ENCODE measurements at regions not wholly inside any gene's neighbourhood (a gene's known extent, or its start where the extent isn't known, plus 50 kb on each side); places are given as distances from the start of the nearest gene placed in this dataset.
A peak's percentile ranks its signal among the peaks of the same experiment; 100 is the strongest.
"Not testable (repeated sequence)": the region's sequence is repeated elsewhere in the genome, so short reads cannot be mapped to it uniquely, and the experiment has no call there.

DNA sequence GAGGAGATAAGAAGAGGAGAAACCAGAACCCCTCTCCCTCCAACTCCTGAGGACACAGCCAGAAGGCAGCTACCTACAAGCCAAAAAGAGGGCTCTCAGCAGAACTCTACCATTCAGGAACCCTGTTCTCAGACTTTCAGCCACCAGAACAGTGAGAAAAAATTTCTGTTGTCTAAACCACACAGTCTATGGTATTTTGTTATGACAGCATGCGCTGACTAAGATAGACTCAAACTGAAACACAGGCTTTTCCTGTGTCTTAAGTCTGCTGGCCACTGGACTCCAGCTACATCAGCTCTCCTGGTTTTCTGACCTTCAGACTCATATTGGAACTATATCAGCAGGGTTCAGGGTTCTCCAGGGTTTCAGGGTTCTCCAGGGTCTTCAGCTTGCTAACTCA lies 126.5 kb upstream of the TNFSF4 start:
- Mint-ChIP-seq H3K27me3 (ENCODE audit: low read depth in 3 of 3) (no peaks in the 10 kb centered on the region), H3K36me3 (peaks cover 8 to 15% (median 11%) of the 10 kb centered on the region in 3 donors), H3K9me3 (no peaks in the 10 kb centered on the region), H3K27ac (no peak overlapping the region), H3K4me3 (no peak overlapping the region), H3K4me1 (peaks cover 8 to 10% of the 10 kb centered on the region in 2 donors)
- DNase-seq, result no peak

GRCh38 chr1:173337126-173337525 lies 130.0 kb upstream of the TNFSF4 start:
- no peak for DNase-seq
- H3K27ac Mint-ChIP-seq, result no peak overlapping the region
- H3K9me3 Mint-ChIP-seq, result no peaks in the 10 kb centered on the region
- no peaks in the 10 kb centered on the region for H3K27me3 Mint-ChIP-seq (ENCODE audit: low read depth in 3 of 3)
- H3K36me3 Mint-ChIP-seq, result peaks cover 8 to 15% (median 11%) of the 10 kb centered on the region in 3 donors
- no peaks in the 10 kb centered on the region for H3K4me1 Mint-ChIP-seq
- H3K4me3 Mint-ChIP-seq, result no peak overlapping the region

GRCh38 chr1:173341307-173341706 lies 134.2 kb upstream of the TNFSF4 start:
- H3K27ac Mint-ChIP-seq, result no peak overlapping the region
- no peaks in the 10 kb centered on the region for H3K9me3 Mint-ChIP-seq
- DNase-seq, result no peak
- H3K36me3 Mint-ChIP-seq, result peaks cover 0 to 10% (median 8%) of the 10 kb centered on the region in 3 donors
- H3K4me3 Mint-ChIP-seq, result no peak overlapping the region
- no peaks in the 10 kb centered on the region for H3K27me3 Mint-ChIP-seq (ENCODE audit: low read depth in 3 of 3)
- H3K4me1 Mint-ChIP-seq, result no peaks in the 10 kb centered on the region

- Mint-ChIP-seq H3K27ac (no peak overlapping the region), H3K9me3 (no peaks in the 10 kb centered on the region), H3K27me3 (ENCODE audit: low read depth in 3 of 3) (no peaks in the 10 kb centered on the region), H3K4me1 (no peaks in the 10 kb centered on the region), H3K36me3 (peaks cover 0 to 10% (median 8%) of the 10 kb centered on the region in 3 donors), H3K4me3 (no peak overlapping the region)
- DNase-seq, result no peak
Measured at GRCh38 chr1:173341971-173342370, 134.8 kb upstream of the TNFSF4 start.

DNA sequence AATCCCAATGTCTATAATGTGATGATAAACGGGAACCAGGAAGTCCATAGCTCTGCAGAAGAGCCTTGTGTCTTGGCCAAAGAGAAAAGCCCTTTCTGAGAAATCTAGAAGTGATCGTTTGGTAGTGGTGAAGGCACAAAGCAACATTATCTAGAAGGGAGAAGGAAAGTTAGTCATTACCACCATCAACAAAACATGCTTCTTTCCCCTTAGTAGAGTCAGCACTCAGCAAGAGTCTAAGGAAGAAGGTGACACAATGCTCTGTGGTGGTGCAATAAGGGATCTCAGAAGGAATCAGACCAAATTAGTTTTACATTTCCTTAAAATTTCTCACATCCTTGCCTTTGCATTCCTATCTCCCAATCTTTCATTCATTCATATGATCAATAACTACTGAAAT lies 134.4 kb upstream of the PRDX6 start:
- H3K27me3 Mint-ChIP-seq (ENCODE audit: low read depth in 3 of 3), result no peaks in the 10 kb centered on the region
- no peak overlapping the region for H3K4me3 Mint-ChIP-seq
- H3K27ac Mint-ChIP-seq, result no peak overlapping the region
- no peak for DNase-seq
- H3K9me3 Mint-ChIP-seq, result no peaks in the 10 kb centered on the region
- no peaks in the 10 kb centered on the region for H3K4me1 Mint-ChIP-seq
- H3K36me3 Mint-ChIP-seq, result peaks cover 0 to 10% (median 5%) of the 10 kb centered on the region in 3 donors

DNA sequence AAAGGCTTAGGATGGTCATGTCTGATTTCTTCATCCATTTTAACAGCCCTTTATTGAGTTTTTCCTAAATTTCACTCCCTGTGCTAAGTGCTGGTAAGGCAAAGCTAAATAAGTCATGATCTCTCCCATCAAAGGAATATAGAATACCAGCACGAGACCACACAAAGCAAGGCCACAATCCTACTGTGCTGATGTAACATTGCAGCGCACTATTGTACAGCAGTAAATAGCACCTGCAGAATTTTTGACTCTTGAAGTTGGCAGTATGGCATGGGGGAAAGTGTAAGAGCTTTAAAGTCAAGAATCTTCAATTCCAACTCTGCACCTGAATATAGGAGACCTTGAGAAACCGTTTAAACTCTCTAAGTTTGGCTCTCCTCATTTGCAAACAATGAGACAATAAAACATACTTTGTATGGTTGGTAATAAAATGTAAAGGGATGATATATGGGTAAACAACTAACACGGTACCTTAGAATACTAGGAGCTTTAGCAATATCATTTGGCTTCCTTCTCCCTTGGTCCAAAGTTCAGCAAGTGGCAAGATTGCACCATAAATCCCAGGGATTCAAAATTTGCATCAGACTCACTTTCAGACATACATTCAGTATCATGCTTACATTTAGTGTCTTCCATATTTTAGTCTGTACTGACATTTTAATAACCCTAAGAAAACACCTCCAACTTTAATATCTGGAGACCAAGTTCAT lies 132.9 kb upstream of the PRDX6 start:
- H3K27ac Mint-ChIP-seq, result no peak overlapping the region
- no peaks in the 10 kb centered on the region for H3K4me1 Mint-ChIP-seq
- H3K4me3 Mint-ChIP-seq, result no peak overlapping the region
- peaks cover 5 to 14% (median 6%) of the 10 kb centered on the region in 3 donors for H3K36me3 Mint-ChIP-seq
- H3K27me3 Mint-ChIP-seq (ENCODE audit: low read depth in 3 of 3), result no peaks in the 10 kb centered on the region
- no peak for DNase-seq
- H3K9me3 Mint-ChIP-seq, result no peaks in the 10 kb centered on the region

GRCh38 chr1:173347282-173347818 lies 129.8 kb upstream of the PRDX6 start:
- H3K27ac Mint-ChIP-seq, result no peak overlapping the region
- no peak overlapping the region for H3K4me3 Mint-ChIP-seq
- H3K4me1 Mint-ChIP-seq, result no peaks in the 10 kb centered on the region
- DNase-seq, result no peak
- H3K27me3 Mint-ChIP-seq (ENCODE audit: low read depth in 3 of 3), result no peaks in the 10 kb centered on the region
- peaks cover 10 to 21% (median 15%) of the 10 kb centered on the region in 3 donors for H3K36me3 Mint-ChIP-seq
- H3K9me3 Mint-ChIP-seq, result peaks cover 0 to 9% (median 7%) of the 10 kb centered on the region in 6 donors

GRCh38 chr1:173352635-173353034 lies 124.5 kb upstream of the PRDX6 start:
- Mint-ChIP-seq H3K36me3 (peaks cover 16 to 23% (median 21%) of the 10 kb centered on the region in 3 donors), H3K9me3 (peaks cover 0 to 28% (median 9%) of the 10 kb centered on the region in 6 donors), H3K4me1 (peaks cover 10 to 14% of the 10 kb centered on the region in 2 donors)
- not testable (repeated sequence) for H3K27me3 Mint-ChIP-seq (ENCODE audit: low read depth in 3 of 3); H3K4me3 Mint-ChIP-seq; DNase-seq; H3K27ac Mint-ChIP-seq

DNA sequence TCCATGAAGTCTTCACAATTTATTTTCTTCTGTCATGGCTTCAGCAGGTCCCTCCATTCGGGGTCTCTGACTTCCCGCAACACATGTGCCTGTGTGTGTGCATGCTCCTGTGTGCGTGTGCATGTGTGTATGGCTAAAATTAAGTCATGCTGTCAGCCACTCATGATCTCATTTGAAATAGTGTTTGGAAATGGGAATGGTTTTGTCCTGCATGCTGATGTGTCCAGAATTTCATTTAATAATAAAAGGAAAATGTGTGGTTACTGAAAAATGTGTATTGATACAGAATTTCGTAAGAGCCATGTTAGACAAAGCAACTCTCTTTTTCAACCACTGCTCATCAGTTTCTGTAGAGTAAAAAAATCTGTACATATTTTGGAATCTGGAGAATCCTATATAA lies 123.8 kb upstream of the PRDX6 start:
- Mint-ChIP-seq H3K4me3 (no peak overlapping the region), H3K36me3 (peaks cover 13 to 23% (median 21%) of the 10 kb centered on the region in 3 donors), H3K27ac (no peak overlapping the region), H3K4me1 (peaks cover 10 to 14% of the 10 kb centered on the region in 2 donors), H3K27me3 (ENCODE audit: low read depth in 3 of 3) (peaks cover 0 to 2% (median 0%) of the 10 kb centered on the region in 3 donors), H3K9me3 (peaks cover 0 to 28% (median 9%) of the 10 kb centered on the region in 6 donors)
- no peak for DNase-seq

GRCh38 chr1:173354937-173355280 lies 122.2 kb upstream of the PRDX6 start:
- Mint-ChIP-seq H3K27ac (no peak overlapping the region), H3K36me3 (peaks cover 14 to 28% (median 18%) of the 10 kb centered on the region in 3 donors), H3K4me3 (peak overlapping the region in 1 of 5 donors; percentile 16), H3K27me3 (ENCODE audit: low read depth in 3 of 3) (peaks cover 0 to 2% (median 0%) of the 10 kb centered on the region in 3 donors), H3K9me3 (peaks cover 0 to 28% (median 9%) of the 10 kb centered on the region in 6 donors), H3K4me1 (peaks cover 10 to 14% of the 10 kb centered on the region in 2 donors)
- no peak for DNase-seq

- peak overlapping the region in 1 of 5 donors; percentile 28 for H3K4me3 Mint-ChIP-seq
Measured at GRCh38 chr1:173355281-173356031, 121.7 kb upstream of the PRDX6 start.

DNA sequence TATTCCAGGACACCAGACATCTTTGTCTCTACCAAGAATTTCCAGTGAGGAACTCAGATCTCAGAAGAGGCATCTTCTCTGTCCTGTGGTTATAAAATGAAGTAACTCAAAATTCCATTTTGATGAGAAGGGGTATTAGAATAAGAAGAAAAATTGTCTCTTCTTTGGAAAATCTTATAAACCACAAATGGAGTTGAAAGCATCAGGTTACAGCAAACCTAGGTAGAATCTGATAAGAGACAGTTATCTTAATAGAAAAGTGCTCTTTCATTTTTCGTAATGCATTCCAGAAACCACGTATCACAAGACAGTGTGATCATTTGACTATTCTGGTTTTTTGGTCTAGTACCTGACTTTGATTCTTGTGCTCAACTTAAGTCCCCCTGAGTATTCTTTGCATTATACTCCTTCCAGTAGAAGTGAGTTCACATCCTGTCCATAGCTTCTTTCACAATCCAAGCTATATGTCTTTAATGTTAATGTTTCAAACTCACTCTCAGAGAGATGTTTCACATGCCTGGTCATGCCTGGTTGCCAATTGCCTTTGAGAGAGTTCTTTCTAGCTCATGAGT lies 120.9 kb upstream of the PRDX6 start:
- peaks cover 0 to 28% (median 9%) of the 10 kb centered on the region in 6 donors for H3K9me3 Mint-ChIP-seq
- DNase-seq, result no peak
- no peak overlapping the region for H3K27ac Mint-ChIP-seq
- peaks cover 11 to 28% (median 18%) of the 10 kb centered on the region in 3 donors for H3K36me3 Mint-ChIP-seq
- H3K27me3 Mint-ChIP-seq (ENCODE audit: low read depth in 3 of 3), result peaks cover 0 to 2% (median 0%) of the 10 kb centered on the region in 3 donors
- H3K4me3 Mint-ChIP-seq, result no peak overlapping the region
- peaks cover 17 to 18% of the 10 kb centered on the region in 2 donors for H3K4me1 Mint-ChIP-seq

More at GRCh38 chr1:173355281-173356031, 121.7 kb upstream of the PRDX6 start:
- no peak overlapping the region for H3K27ac Mint-ChIP-seq
- peaks cover 14 to 28% (median 18%) of the 10 kb centered on the region in 3 donors for H3K36me3 Mint-ChIP-seq
- peaks cover 0 to 2% (median 0%) of the 10 kb centered on the region in 3 donors for H3K27me3 Mint-ChIP-seq (ENCODE audit: low read depth in 3 of 3)
- peaks cover 0 to 28% (median 9%) of the 10 kb centered on the region in 6 donors for H3K9me3 Mint-ChIP-seq
- no peak for DNase-seq
- H3K4me1 Mint-ChIP-seq, result peaks cover 12 to 14% of the 10 kb centered on the region in 2 donors

- H3K9me3 Mint-ChIP-seq, result no peaks in the 10 kb centered on the region
Measured at GRCh38 chr1:173360487-173361063, 116.6 kb upstream of the PRDX6 start.

More at GRCh38 chr1:173360487-173361063, 116.6 kb upstream of the PRDX6 start:
- no peak for DNase-seq
- H3K4me1 Mint-ChIP-seq, result peaks cover 11 to 14% of the 10 kb centered on the region in 2 donors
- peaks cover 0 to under 1% (median 0%) of the 10 kb centered on the region in 3 donors for H3K27me3 Mint-ChIP-seq (ENCODE audit: low read depth in 3 of 3)
- H3K27ac Mint-ChIP-seq, result no peak overlapping the region
- H3K4me3 Mint-ChIP-seq, result no peak overlapping the region
- peaks cover 0 to 7% (median 7%) of the 10 kb centered on the region in 3 donors for H3K36me3 Mint-ChIP-seq
